Activated gamma-delta T cell treated with anti-CD3 and anti-CD28 coated beads, Interleukin-2, amount 50 U/mL, for 16 hours (primary cell): ENCODE measurements at regions not wholly inside any gene's neighbourhood (a gene's known extent, or its start where the extent isn't known, plus 50 kb on each side); places are given as distances from the start of the nearest gene placed in this dataset.

Experiments used
- DNase-seq: peaks from one replicate; pipeline ENCODE4 v3.0.0-alpha.2; 2020; ENCODE audit warnings: low read depth

- DNase-seq: no peak
Measured at GRCh38 chr3:194279701-194280360, 71.3 kb downstream of the CPN2 start.

GRCh38 chr3:194280777-194281176 lies 70.4 kb downstream of the CPN2 start:
- DNase-seq: no peak

- no peak for DNase-seq
Measured at GRCh38 chr3:194281306-194281705, 69.8 kb downstream of the CPN2 start.

GRCh38 chr3:194281766-194282165 lies 69.4 kb downstream of the CPN2 start:
- DNase-seq: no peak

- no peak for DNase-seq
Measured at GRCh38 chr3:194282436-194283122, 68.5 kb downstream of the CPN2 start.

- no peak for DNase-seq
Measured at GRCh38 chr3:194283221-194284006, 67.7 kb downstream of the CPN2 start.

GRCh38 chr3:194284351-194284750 lies 66.8 kb downstream of the CPN2 start:
- DNase-seq: no peak

GRCh38 chr3:194285024-194285849 lies 65.9 kb downstream of the CPN2 start:
- no peak for DNase-seq

GRCh38 chr3:194285850-194286197 lies 65.3 kb downstream of the CPN2 start:
- DNase-seq: no peak

- no peak for DNase-seq
Measured at GRCh38 chr3:194286375-194287146, 64.6 kb downstream of the CPN2 start.

- DNase-seq: no peak
Measured at GRCh38 chr3:194287374-194287773, 63.8 kb downstream of the CPN2 start.

GRCh38 chr3:194287977-194288706 lies 63.0 kb downstream of the CPN2 start:
- no peak for DNase-seq
